ENCODE measurements at regions not wholly inside any gene's neighbourhood (a gene's known extent, or its start where the extent isn't known, plus 50 kb on each side); places are given as distances from the start of the nearest gene placed in this dataset.

GRCh38 chr13:111467111-111467890 is 146.9 kb downstream of the TEX29 start:
- ATAC-seq (no peak), DNase-seq (peak in 1 of 9 donors; percentile 6)
- H3K27me3 Mint-ChIP-seq = peaks cover 12 to 34% (median 22%) of the 10 kb centered on the region in 5 donors
- no peaks in the 10 kb centered on the region for H3K36me3 Mint-ChIP-seq
- CTCF ChIA-PET = interaction anchor here (0.8 kb wide), 1 partner anchor 399 kb away, joined by 3 read pairs; no protein-coding TSS in a partner anchor
- H3K4me1 Mint-ChIP-seq = no peaks in the 10 kb centered on the region
- H3K4me1 ChIP-seq (ENCODE audit: control insufficient read depth in 2 of 2, insufficient read depth in 2 of 2, low read length in 2 of 2) = no peaks in the 10 kb centered on the region
- H3K4me3 Mint-ChIP-seq = no peak overlapping the region
- H3K27ac Mint-ChIP-seq = no peak overlapping the region
- no peaks in the 10 kb centered on the region for H3K36me3 ChIP-seq (ENCODE audit: control insufficient read depth in 2 of 3, insufficient read depth in 3 of 3, low read length in 3 of 3)
- POLR2A ChIA-PET = no interaction called here
- intact Hi-C loops (cut with micrococcal nuclease) = no loop called here
- no peak overlapping the region for H3K4me3 ChIP-seq (ENCODE audit: low read length)
- H3K27ac ChIP-seq (ENCODE audit: low read depth, low read length) = no peak overlapping the region
- no peaks in the 10 kb centered on the region for H3K27me3 ChIP-seq (ENCODE audit: control insufficient read depth in 2 of 2, insufficient read depth in 2 of 2, low read length in 2 of 2)
- H3K9me3 ChIP-seq (ENCODE audit: control insufficient read depth in 2 of 3, low read length in 3 of 3) = no peaks in the 10 kb centered on the region
- H3K9me3 Mint-ChIP-seq = peaks cover 0 to 1% (median 0%) of the 10 kb centered on the region in 11 donors

- no peaks in the 10 kb centered on the region for H3K36me3 Mint-ChIP-seq
- no peaks in the 10 kb centered on the region for H3K4me1 Mint-ChIP-seq
- Histone ChIP-seq H3K27me3 (ENCODE audit: control insufficient read depth in 2 of 2, insufficient read depth in 2 of 2, low read length in 2 of 2) (no peaks in the 10 kb centered on the region), H3K27ac (ENCODE audit: low read depth, low read length) (no peak overlapping the region), H3K9me3 (ENCODE audit: control insufficient read depth in 2 of 3, low read length in 3 of 3) (no peaks in the 10 kb centered on the region), H3K4me1 (ENCODE audit: control insufficient read depth in 2 of 2, insufficient read depth in 2 of 2, low read length in 2 of 2) (no peaks in the 10 kb centered on the region), H3K4me3 (ENCODE audit: low read length) (no peak overlapping the region), H3K36me3 (ENCODE audit: control insufficient read depth in 2 of 3, insufficient read depth in 3 of 3, low read length in 3 of 3) (no peaks in the 10 kb centered on the region)
- ChIA-PET CTCF (no interaction called here), POLR2A (no interaction called here)
- no peak overlapping the region for H3K27ac Mint-ChIP-seq
- H3K27me3 Mint-ChIP-seq = peaks cover 12 to 34% (median 22%) of the 10 kb centered on the region in 5 donors
- peaks cover 0 to 1% (median 0%) of the 10 kb centered on the region in 11 donors for H3K9me3 Mint-ChIP-seq
- DNase-seq = peak in 1 of 9 donors; percentile 17
- H3K4me3 Mint-ChIP-seq = no peak overlapping the region
- intact Hi-C loops (cut with micrococcal nuclease) = no loop called here
- ATAC-seq = no peak
Observed at GRCh38 chr13:111468037-111468959, 147.9 kb downstream of the TEX29 start.

GRCh38 chr13:111469450-111469849 is 149.0 kb downstream of the TEX29 start:
- intact Hi-C loops (cut with micrococcal nuclease) = no loop called here
- Mint-ChIP-seq H3K9me3 (peaks cover 0 to 1% (median 0%) of the 10 kb centered on the region in 11 donors), H3K4me1 (no peaks in the 10 kb centered on the region), H3K27ac (no peak overlapping the region), H3K27me3 (peaks cover 11 to 31% (median 22%) of the 10 kb centered on the region in 5 donors), H3K36me3 (no peaks in the 10 kb centered on the region), H3K4me3 (no peak overlapping the region)
- H3K36me3 ChIP-seq (ENCODE audit: control insufficient read depth in 2 of 3, insufficient read depth in 3 of 3, low read length in 3 of 3) = no peaks in the 10 kb centered on the region
- ATAC-seq = no peak
- ChIA-PET POLR2A (no interaction called here), CTCF (no interaction called here)
- no peak overlapping the region for H3K4me3 ChIP-seq (ENCODE audit: low read length)
- no peaks in the 10 kb centered on the region for H3K9me3 ChIP-seq (ENCODE audit: control insufficient read depth in 2 of 3, low read length in 3 of 3)
- no peaks in the 10 kb centered on the region for H3K4me1 ChIP-seq (ENCODE audit: control insufficient read depth in 2 of 2, insufficient read depth in 2 of 2, low read length in 2 of 2)
- peak in 1 of 9 donors; percentile 0 for DNase-seq
- no peaks in the 10 kb centered on the region for H3K27me3 ChIP-seq (ENCODE audit: control insufficient read depth in 2 of 2, insufficient read depth in 2 of 2, low read length in 2 of 2)
- H3K27ac ChIP-seq (ENCODE audit: low read depth, low read length) = no peak overlapping the region

- Histone ChIP-seq H3K36me3 (ENCODE audit: control insufficient read depth in 2 of 3, insufficient read depth in 3 of 3, low read length in 3 of 3) (no peaks in the 10 kb centered on the region), H3K27ac (ENCODE audit: low read depth, low read length) (no peak overlapping the region), H3K9me3 (ENCODE audit: control insufficient read depth in 2 of 3, low read length in 3 of 3) (no peaks in the 10 kb centered on the region), H3K4me3 (ENCODE audit: low read length) (no peak overlapping the region), H3K27me3 (ENCODE audit: control insufficient read depth in 2 of 2, insufficient read depth in 2 of 2, low read length in 2 of 2) (no peaks in the 10 kb centered on the region), H3K4me1 (ENCODE audit: control insufficient read depth in 2 of 2, insufficient read depth in 2 of 2, low read length in 2 of 2) (no peaks in the 10 kb centered on the region)
- Mint-ChIP-seq H3K27ac (no peak overlapping the region), H3K36me3 (no peaks in the 10 kb centered on the region), H3K9me3 (peaks cover 0 to 1% (median 0%) of the 10 kb centered on the region in 11 donors), H3K27me3 (peaks cover 8 to 31% (median 19%) of the 10 kb centered on the region in 5 donors), H3K4me1 (no peaks in the 10 kb centered on the region), H3K4me3 (no peak overlapping the region)
- intact Hi-C loops (cut with micrococcal nuclease) = loop anchor here in 1 of 2 donors (5.0 kb wide), 1 partner anchor 972 kb away; no protein-coding TSS in a partner anchor
- DNase-seq = peak in 1 of 9 donors; percentile 3
- CTCF ChIA-PET = no interaction called here
- POLR2A ChIA-PET = no interaction called here
- ATAC-seq = no peak
Observed at GRCh38 chr13:111469916-111470506, 149.6 kb downstream of the TEX29 start.

GRCh38 chr13:111470933-111471332 is 150.5 kb downstream of the TEX29 start:
- no peaks in the 10 kb centered on the region for H3K4me1 ChIP-seq (ENCODE audit: control insufficient read depth in 2 of 2, insufficient read depth in 2 of 2, low read length in 2 of 2)
- Mint-ChIP-seq H3K4me1 (no peaks in the 10 kb centered on the region), H3K9me3 (peaks cover 0 to 1% (median 0%) of the 10 kb centered on the region in 11 donors), H3K27me3 (peaks cover 6 to 31% (median 15%) of the 10 kb centered on the region in 5 donors), H3K4me3 (no peak overlapping the region), H3K36me3 (no peaks in the 10 kb centered on the region), H3K27ac (no peak overlapping the region)
- no peaks in the 10 kb centered on the region for H3K36me3 ChIP-seq (ENCODE audit: control insufficient read depth in 2 of 3, insufficient read depth in 3 of 3, low read length in 3 of 3)
- DNase-seq (no peak), ATAC-seq (no peak)
- H3K27me3 ChIP-seq (ENCODE audit: control insufficient read depth in 2 of 2, insufficient read depth in 2 of 2, low read length in 2 of 2) = no peaks in the 10 kb centered on the region
- POLR2A ChIA-PET = no interaction called here
- H3K4me3 ChIP-seq (ENCODE audit: low read length) = no peak overlapping the region
- CTCF ChIA-PET = no interaction called here
- intact Hi-C loops (cut with micrococcal nuclease) = loop anchor here in 1 of 2 donors (5.0 kb wide), 1 partner anchor 971 kb away; no protein-coding TSS in a partner anchor
- no peak overlapping the region for H3K27ac ChIP-seq (ENCODE audit: low read depth, low read length)
- no peaks in the 10 kb centered on the region for H3K9me3 ChIP-seq (ENCODE audit: control insufficient read depth in 2 of 3, low read length in 3 of 3)

GRCh38 chr13:111472083-111472482 is 151.6 kb downstream of the TEX29 start:
- peaks cover 0 to 1% (median 0%) of the 10 kb centered on the region in 11 donors for H3K9me3 Mint-ChIP-seq
- ChIA-PET POLR2A (no interaction called here), CTCF (no interaction called here)
- H3K27me3 Mint-ChIP-seq = peaks cover 2 to 24% (median 6%) of the 10 kb centered on the region in 5 donors
- Histone ChIP-seq H3K9me3 (ENCODE audit: control insufficient read depth in 2 of 3, low read length in 3 of 3) (no peaks in the 10 kb centered on the region), H3K27ac (ENCODE audit: low read depth, low read length) (no peak overlapping the region), H3K36me3 (ENCODE audit: control insufficient read depth in 2 of 3, insufficient read depth in 3 of 3, low read length in 3 of 3) (no peaks in the 10 kb centered on the region), H3K4me1 (ENCODE audit: control insufficient read depth in 2 of 2, insufficient read depth in 2 of 2, low read length in 2 of 2) (no peaks in the 10 kb centered on the region), H3K4me3 (ENCODE audit: low read length) (no peak overlapping the region), H3K27me3 (ENCODE audit: control insufficient read depth in 2 of 2, insufficient read depth in 2 of 2, low read length in 2 of 2) (no peaks in the 10 kb centered on the region)
- no peaks in the 10 kb centered on the region for H3K36me3 Mint-ChIP-seq
- DNase-seq (peak in 1 of 9 donors; percentile 9), ATAC-seq (no peak)
- no peak overlapping the region for H3K27ac Mint-ChIP-seq
- intact Hi-C loops (cut with micrococcal nuclease) = loop anchor here in 1 of 2 donors (5.0 kb wide), 1 partner anchor 970 kb away; no protein-coding TSS in a partner anchor
- no peak overlapping the region for H3K4me3 Mint-ChIP-seq
- H3K4me1 Mint-ChIP-seq = no peaks in the 10 kb centered on the region
